B cell (primary cell): ENCODE measurements at regions not wholly inside any gene's neighbourhood (a gene's known extent, or its start where the extent isn't known, plus 50 kb on each side); places are given as distances from the start of the nearest gene placed in this dataset.

Source experiments
- ATAC-seq: fragments of 200-7000 bp; cut with Tn5 transposase; one replicate; pipeline ENCODE4 v1.10.0; 2021; ENCODE audit warnings: low read depth, mild to moderate bottlenecking, moderate number of reproducible peaks, moderate library complexity
- CTCF ChIA-PET: fragments of 350-600 bp; sonication (Branson Sonifier 250); formaldehyde crosslinking; loops from one replicate; lab custom pipeline; 2021; ENCODE audit warnings: antibody characterized with exemption, inconsistent platforms; lab: Charles Lee
- POLR2A ChIA-PET: fragments of 350-600 bp; sonication (Branson Sonifier 250); formaldehyde crosslinking; loops from one replicate; lab custom pipeline; 2021; ENCODE audit warnings: antibody characterized with exemption; lab: Charles Lee
- DNase-seq: peaks from one replicate; pipeline ENCODE4 v3.0.0; 2013
- H2AFZ ChIP-seq: 2 replicates; pipeline ENCODE4 v1.6.1; 2012; ENCODE audit warnings: mild to moderate bottlenecking, low read depth, low read length; ENCODE audit not compliant: insufficient read depth, poor library complexity, severe bottlenecking
- H3K27ac ChIP-seq, 2 donors: 1 replicate in 1 of 2; 2 replicates in 1 of 2; pipeline ENCODE4 v1.5.1; 2012 to 2013; ENCODE audit warnings: low read length in 2 of 2, mild to moderate bottlenecking in 2 of 2, moderate library complexity in 1 of 2
- H3K27me3 ChIP-seq, 4 experiments: fragments of 200-600 bp in 1 of 4; sonication (generic) in 1 of 4; replicated peaks in 1 of 4; 1 replicate in 2 of 4; 2 replicates in 2 of 4; pipeline versions ENCODE4 v1.6.1 to v1.7.0; 2013 to 2016; ENCODE audit warnings: low read length in 3 of 4, mild to moderate bottlenecking in 2 of 4, mixed read lengths in 1 of 4, moderate library complexity in 1 of 4; ENCODE audit not compliant: insufficient read depth in 4 of 4, control insufficient read depth in 3 of 4; ENCODE audit errors: control extremely low read depth in 1 of 4
- H3K36me3 ChIP-seq, 2 experiments: replicated peaks in 1 of 2; 1 replicate in 1 of 2; 2 replicates in 1 of 2; pipeline versions ENCODE4 v1.6.1 to v1.7.1; 2013; ENCODE audit warnings: low read length in 1 of 2; ENCODE audit not compliant: insufficient read depth in 2 of 2, control insufficient read depth in 1 of 2; ENCODE audit errors: control extremely low read depth in 1 of 2, extremely low read depth in 1 of 2
- H3K4me1 ChIP-seq, 2 donors: fragments of 200-600 bp in 1 of 2; sonication (generic) in 1 of 2; 1 replicate in 1 of 2; 2 replicates in 1 of 2; pipeline versions ENCODE4 v1.5.1 to v1.6.1; 2013 to 2017; ENCODE audit warnings: low read length in 2 of 2; ENCODE audit not compliant: control insufficient read depth in 2 of 2, insufficient read depth in 2 of 2
- H3K4me2 ChIP-seq: replicated peaks from 2 replicates; pipeline ENCODE3; 2012; ENCODE audit warnings: mild to moderate bottlenecking, low read depth, low read length; ENCODE audit not compliant: poor library complexity, severe bottlenecking
- H3K4me3 ChIP-seq, 5 experiments: fragments of 200-600 bp in 1 of 5; sonication (generic) in 1 of 5; 1 replicate in 3 of 5; 2 replicates in 2 of 5; pipeline versions ENCODE4 v1.5.1 to v1.7.0; 2011 to 2016; ENCODE audit warnings: low read length in 4 of 5, mild to moderate bottlenecking in 4 of 5, low read depth in 2 of 5, control low read depth in 1 of 5, moderate library complexity in 1 of 5; ENCODE audit not compliant: insufficient read depth in 1 of 5; ENCODE audit errors: control extremely low read depth in 1 of 5, extremely low read depth in 1 of 5
- H3K79me2 ChIP-seq: fragments of 200-600 bp; sonication (generic); one replicate; pipeline ENCODE4 v1.6.0; 2016; ENCODE audit warnings: low read length; ENCODE audit not compliant: control insufficient read depth, insufficient read depth
- H3K9ac ChIP-seq: fragments of 200-600 bp; sonication (generic); 2 replicates; pipeline ENCODE4 v1.6.1; 2017; ENCODE audit warnings: mild to moderate bottlenecking, low read length, moderate library complexity
- H3K9me3 ChIP-seq, 3 donors: one replicate each; pipeline versions ENCODE4 v1.6.1 to v1.7.1; 2013; ENCODE audit warnings: low read length in 2 of 3; ENCODE audit not compliant: control insufficient read depth in 2 of 3, insufficient read depth in 1 of 3; ENCODE audit errors: control extremely low read depth in 1 of 3
- H4K20me1 ChIP-seq: 2 replicates; pipeline ENCODE4 v1.6.0; 2012; ENCODE audit warnings: mild to moderate bottlenecking, low read length; ENCODE audit not compliant: insufficient read depth, control insufficient read depth, poor library complexity, severe bottlenecking
- H3K27ac Mint-ChIP-seq: one replicate; pipeline ENCODE4 v1.8.0; 2021; ENCODE audit warnings: mixed read lengths
- H3K27me3 Mint-ChIP-seq: one replicate; pipeline ENCODE4 v1.8.0; 2021; ENCODE audit warnings: mixed read lengths
- H3K4me1 Mint-ChIP-seq: one replicate; pipeline ENCODE4 v1.8.0; 2021; ENCODE audit warnings: mixed read lengths
- H3K4me3 Mint-ChIP-seq: one replicate; pipeline ENCODE4 v1.8.0; 2021; ENCODE audit warnings: mixed read lengths
- H3K9me3 Mint-ChIP-seq: one replicate; pipeline ENCODE4 v1.8.0; 2022; ENCODE audit warnings: mixed read lengths; ENCODE audit not compliant: insufficient read depth
- CTCF ChIP-seq: fragments of 200-600 bp; IDR thresholded peaks from one replicate; pipeline ENCODE4 v1.8.0; 2022; ENCODE audit warnings: antibody characterized with exemption, mild to moderate bottlenecking
- EZH2 ChIP-seq: IDR thresholded peaks from 2 replicates; pipeline ENCODE4 v1.6.1; 2012; ENCODE audit warnings: borderline replicate concordance, low read depth, mild to moderate bottlenecking, moderate library complexity, low read length; ENCODE audit not compliant: insufficient read depth, poor library complexity, severe bottlenecking
- WGBS: methylation state at CpG from one replicate; pipeline ENCODE4 v1.1.5; 2013; ENCODE audit warnings: missing lambda C conversion rate; ENCODE audit not compliant: insufficient coverage; 5-methylcytosine and 5-hydroxymethylcytosine counted together
- intact Hi-C: fragments of 100-400 bp; cut with micrococcal nuclease; formaldehyde crosslinking; loops from one replicate; pipeline ENCODE4 v1.10.0; 2022

- CTCF ChIA-PET, result no interaction called here
- Mint-ChIP-seq H3K27ac (peak overlapping the region; percentile 66), H3K4me1 (peaks cover 51% of the 10 kb centered on the region), H3K4me3 (no peak overlapping the region), H3K27me3 (no peaks in the 10 kb centered on the region), H3K9me3 (no peaks in the 10 kb centered on the region)
- no peaks in the 10 kb centered on the region for H4K20me1 ChIP-seq
- H3K27me3 ChIP-seq, result no peaks in the 10 kb centered on the region
- TF ChIP-seq EZH2 (no peak), CTCF (no peak)
- DNase-seq (no peak), ATAC-seq (no peak)
- H3K9ac ChIP-seq, result no peak overlapping the region
- intact Hi-C loops, result no loop called here
- no CpG with 5 or more reads among the region's 1 CpG for WGBS
- H3K79me2 ChIP-seq, result no peaks in the 10 kb centered on the region
- no peaks in the 10 kb centered on the region for H3K36me3 ChIP-seq
- peak overlapping the region; percentile 50 for H2AFZ ChIP-seq
- peak overlapping the region; percentile 75 to 79 for H3K27ac ChIP-seq
- H3K4me1 ChIP-seq, result peaks cover 18 to 40% of the 10 kb centered on the region in 2 donors
- H3K4me3 ChIP-seq, result no peak overlapping the region
- POLR2A ChIA-PET, result no interaction called here
- H3K4me2 ChIP-seq, result peak overlapping the region; percentile 15
- no peaks in the 10 kb centered on the region for H3K9me3 ChIP-seq
Measured at GRCh38 chr11:26086028-26086427, 245.9 kb upstream of the ANO3 start.

- ChIA-PET CTCF (no interaction called here), POLR2A (no interaction called here)
- Mint-ChIP-seq H3K4me1 (peaks cover 59% of the 10 kb centered on the region), H3K27ac (peak overlapping the region; percentile 93), H3K9me3 (no peaks in the 10 kb centered on the region), H3K27me3 (no peaks in the 10 kb centered on the region), H3K4me3 (peak overlapping the region; percentile 80)
- Histone ChIP-seq H3K4me1 (peaks cover 18 to 42% of the 10 kb centered on the region in 2 donors), H3K36me3 (no peaks in the 10 kb centered on the region), H3K4me2 (peak overlapping the region; percentile 64), H3K27me3 (no peaks in the 10 kb centered on the region), H3K79me2 (no peaks in the 10 kb centered on the region), H3K9ac (peak overlapping the region; percentile 51), H3K27ac (peak overlapping the region; percentile 75 to 79), H4K20me1 (no peaks in the 10 kb centered on the region), H2AFZ (peak overlapping the region; percentile 33), H3K4me3 (peak overlapping the region in 4 of 5 experiments; percentile 5 to 45 (median 10)), H3K9me3 (no peaks in the 10 kb centered on the region)
- WGBS, result 18% methylated on average over 2 of the region's 4 CpGs
- no peak for TF ChIP-seq EZH2
- no peak for TF ChIP-seq CTCF
- DNase-seq (peak; percentile 66), ATAC-seq (peak; percentile 93)
- intact Hi-C loops, result no loop called here
Measured at GRCh38 chr11:26087120-26087935, 244.6 kb upstream of the ANO3 start.
